GM21786 (cell line): ENCODE measurements at regions not wholly inside any gene's neighbourhood (a gene's known extent, or its start where the extent isn't known, plus 50 kb on each side); places are given as distances from the start of the nearest gene placed in this dataset.

Experiments used
- ATAC-seq: cut with Tn5 transposase; IDR thresholded peaks from one replicate; pipeline ENCODE4 v1.9.1; 2021; ENCODE audit not compliant: unreplicated experiment

DNA sequence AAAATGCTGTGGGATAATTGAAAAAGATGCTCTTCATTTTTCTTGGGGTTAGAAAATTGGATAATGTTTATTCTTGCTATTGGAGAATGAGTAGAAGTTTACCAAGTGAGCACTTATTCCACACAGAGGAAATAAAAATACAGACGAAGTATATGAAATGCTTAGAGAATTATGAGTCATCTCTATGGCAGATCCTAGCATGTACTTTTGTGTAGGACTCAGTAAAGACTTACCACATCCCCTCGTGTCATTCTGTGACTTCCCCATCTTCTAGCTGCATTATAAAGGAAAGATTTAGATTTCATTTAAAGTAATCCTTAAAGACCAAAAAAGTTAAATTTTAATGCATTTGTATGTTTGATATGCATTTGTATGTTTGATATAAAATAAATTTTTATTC is 685.6 kb downstream of the TBC1D32 start:
- no peak for ATAC-seq

DNA sequence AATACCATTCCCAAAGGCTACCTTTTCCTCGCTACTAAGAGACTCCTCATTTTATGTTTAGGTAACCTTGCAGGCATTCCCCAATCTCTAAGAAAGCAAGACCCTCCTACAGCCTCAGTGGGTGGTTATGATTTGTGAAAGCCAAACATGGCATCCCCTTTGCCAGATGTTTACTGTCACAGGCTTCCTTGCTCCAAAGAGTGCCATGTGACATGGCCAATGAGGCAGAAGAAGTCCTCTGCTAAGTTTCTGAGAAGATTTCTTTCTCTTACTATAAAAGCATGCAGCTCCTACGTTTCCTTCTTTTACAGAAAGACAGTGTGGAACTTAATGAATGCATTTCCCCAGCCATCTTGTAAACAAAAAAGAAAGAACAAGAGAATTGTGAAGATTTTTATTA is 688.2 kb downstream of the TBC1D32 start:
- ATAC-seq: no peak

DNA sequence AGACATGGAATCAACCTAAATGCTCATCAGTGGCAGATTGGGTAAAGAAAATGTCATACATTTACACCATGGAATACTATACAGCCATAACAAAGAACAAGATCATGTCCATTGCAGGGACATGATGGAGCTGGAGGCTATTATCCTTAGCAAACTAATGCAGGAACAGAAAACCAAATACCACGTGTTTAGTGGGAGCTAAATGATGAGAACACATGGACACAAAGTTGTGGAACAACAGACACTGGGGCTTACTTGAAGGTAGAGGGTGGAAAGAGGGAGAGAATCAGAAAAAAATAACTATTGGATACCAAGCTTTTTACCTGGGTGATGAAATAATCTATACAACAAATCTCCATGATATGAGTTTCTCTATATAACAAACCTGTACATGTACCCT is 701.3 kb downstream of the TBC1D32 start:
- ATAC-seq: no peak

DNA sequence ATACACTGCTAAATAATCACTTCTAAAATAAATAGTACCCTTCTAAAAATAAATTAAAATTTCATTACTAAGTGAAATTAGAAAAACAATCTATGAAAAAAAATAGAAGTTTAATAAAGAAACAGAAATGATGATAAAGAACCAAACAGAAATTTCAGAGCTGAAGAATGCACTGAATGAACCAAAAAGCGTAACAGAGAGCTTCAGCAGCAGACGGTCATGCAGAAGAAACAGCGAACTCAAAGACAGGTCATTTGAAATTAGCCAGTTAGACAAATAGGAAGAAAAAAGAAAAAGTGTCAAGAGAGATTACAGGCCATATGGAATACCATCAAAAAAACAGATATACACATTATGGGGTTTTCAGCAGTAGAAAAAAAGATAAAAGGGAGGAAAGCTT is 706.7 kb downstream of the TBC1D32 start:
- no peak for ATAC-seq

DNA sequence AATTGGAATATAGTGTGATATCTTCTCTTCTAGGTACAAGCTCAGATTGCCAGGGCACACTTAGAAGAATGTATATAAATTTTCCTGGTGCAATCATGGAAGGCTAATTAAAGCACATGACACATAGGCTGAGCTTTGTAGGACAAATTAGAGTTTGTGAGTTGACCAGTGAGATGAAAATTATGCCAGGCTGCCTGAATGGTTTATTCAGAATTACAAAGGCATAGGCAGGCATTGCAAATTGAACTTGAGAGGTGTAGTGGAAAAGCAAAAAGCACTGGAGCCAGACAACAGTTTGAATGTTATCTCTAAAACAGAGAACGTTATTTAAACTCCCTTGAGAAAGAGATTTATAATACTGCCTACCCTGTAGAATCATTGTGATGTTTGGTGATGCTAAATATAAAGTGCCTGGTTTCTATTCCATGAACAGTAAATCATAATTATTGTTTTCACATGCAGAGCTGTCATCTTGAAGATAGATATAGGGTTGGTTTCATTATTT is 712.1 kb downstream of the TBC1D32 start:
- no peak for ATAC-seq

DNA sequence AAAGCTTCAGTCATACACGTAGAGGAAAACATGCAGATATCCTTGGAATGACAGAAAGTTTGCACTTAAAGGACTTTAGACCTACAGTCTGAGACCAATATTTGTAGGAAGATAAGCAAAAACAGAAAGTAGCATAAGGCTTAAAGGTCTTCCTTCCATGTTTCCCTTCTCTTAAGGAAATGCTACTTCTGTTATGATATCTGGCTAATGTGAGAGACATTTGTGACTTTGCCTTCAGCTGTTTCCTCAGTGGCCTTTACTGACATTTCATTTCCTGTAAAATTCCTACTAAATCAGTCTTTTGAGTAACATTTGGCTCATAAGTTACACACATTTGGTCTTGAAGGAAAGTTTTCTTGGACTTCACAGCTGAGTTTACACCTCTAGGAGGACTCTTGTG is 713.4 kb downstream of the TBC1D32 start:
- ATAC-seq: no peak

DNA sequence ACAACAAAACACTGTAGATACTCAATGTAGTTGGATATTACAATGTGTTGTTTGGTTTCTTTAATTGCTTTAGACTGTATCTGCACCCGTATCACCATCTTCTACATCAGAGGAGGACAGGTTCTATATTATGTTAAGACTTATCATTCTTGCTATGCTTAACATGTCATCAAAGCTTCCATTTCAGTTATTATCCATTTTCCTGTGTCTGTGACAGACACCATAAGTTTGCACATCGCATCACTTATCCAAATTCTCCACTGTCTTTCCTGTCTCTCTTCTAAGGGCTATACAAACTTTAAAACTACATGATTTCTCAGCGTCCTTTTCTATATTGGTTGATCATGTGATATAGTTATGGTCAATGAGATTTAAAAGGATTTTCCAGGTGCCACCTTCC is 719.0 kb downstream of the TBC1D32 start:
- no peak for ATAC-seq

DNA sequence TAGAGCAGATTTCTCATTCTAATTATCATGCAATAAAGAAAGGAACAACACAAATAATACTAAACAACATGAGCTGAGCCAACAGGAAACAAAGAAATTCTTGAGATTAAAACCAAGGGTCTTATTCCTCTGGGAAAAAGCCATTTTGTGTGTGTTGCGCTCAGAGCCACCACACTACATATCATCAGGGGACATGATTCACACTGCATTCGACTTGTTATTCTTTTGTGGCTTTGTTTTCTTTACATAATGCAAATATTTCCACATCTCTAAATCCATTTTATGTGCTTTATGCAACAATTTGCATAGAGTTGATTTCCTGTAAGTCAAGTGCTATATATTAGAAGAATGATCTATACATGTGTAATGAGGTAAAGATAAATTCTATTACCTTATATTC is 719.6 kb downstream of the TBC1D32 start:
- ATAC-seq: no peak

DNA sequence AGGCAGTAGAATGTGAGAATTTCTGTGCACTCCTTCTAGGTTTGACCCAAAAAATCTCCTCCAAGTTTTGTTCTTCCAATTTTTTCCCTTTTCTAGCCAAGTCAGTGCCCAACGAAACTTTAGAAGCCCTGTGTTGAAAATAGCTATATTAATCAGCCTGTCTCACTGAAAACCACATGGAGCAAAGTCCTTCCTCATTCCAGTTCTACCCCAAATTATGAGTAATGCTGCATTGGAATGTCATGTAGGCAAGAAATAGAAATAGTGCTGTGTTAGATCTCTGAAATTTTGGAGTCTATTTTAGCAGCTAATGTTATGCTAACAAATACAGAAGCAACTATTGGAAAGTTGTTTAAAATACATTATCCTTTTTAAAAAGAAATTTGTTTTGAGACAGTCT is 725.5 kb downstream of the TBC1D32 start:
- ATAC-seq: no peak

DNA sequence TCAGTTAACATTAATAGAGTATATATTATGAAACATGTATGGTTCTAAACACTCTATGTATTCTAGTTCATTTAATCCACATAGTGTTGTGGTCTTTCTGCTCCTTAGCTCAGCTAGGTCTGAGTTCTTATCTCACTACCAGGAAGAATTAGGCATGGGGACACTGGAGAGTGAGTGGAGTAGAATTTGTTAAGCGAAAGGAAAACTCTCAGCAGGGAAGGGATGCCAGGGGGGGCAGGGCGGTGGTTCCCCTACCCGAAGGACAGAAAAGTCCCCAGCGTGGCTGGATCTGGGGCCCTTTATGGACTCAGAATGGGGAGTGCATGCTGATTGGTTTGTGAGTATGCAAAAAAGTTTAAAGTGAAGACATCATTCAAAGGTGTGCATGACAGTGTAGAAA is 727.5 kb downstream of the TBC1D32 start:
- ATAC-seq: no peak

DNA sequence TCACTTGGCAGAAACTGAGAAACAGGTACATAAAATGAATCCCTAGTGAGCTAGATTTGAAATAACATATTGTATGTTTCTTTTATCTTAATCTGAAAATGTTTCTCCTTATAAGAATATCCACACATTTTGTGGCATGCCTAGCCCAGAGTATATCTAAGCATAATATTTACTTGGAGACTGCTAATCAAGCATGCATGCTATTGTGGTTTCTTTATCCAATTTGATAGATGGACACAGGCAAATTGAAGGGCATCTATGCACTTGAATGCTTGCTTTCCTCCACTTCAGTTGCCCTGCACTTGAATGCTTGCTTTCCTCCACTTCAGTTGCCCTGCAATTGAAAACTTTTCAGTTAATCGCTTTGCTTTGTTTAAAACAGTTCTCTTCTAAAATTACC is 729.8 kb downstream of the TBC1D32 start:
- ATAC-seq: no peak

DNA sequence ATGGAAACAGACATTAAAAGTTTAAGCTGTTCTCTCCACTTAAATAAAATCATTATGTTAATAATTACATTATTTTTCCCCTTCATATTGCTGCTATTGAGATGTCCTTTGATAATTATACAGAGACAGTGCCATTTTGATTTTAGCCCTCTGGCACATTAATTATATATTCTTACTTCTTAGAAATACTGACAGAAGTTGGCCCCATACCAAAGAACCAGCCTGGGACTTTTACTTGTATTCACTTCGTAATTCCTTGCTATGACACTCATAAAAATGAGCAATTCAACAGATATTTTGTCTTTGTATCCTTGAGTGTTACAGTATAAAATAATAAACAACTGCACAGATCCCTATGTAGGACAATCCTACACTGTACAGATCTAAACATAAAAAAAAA is 743.7 kb downstream of the TBC1D32 start:
- ATAC-seq: no peak

DNA sequence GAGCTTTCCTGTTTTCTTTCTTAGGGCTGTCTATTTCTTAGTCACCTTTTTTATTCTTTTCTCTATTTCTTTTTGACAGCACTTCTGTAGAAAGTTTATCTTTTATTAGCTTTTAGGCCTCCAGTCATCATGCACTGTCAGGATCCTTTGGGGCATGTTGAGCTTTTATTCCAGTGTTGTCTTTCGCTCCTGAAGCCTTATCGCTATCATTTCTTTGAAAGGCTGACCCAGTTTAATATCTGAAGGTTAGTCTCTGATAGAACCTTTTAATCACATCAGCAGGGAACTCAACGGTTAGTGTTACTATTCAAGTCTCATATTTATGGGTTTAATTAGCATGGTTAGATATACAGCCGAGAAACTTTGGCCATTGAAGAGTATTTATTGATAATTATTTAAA is 745.9 kb downstream of the TBC1D32 start:
- ATAC-seq: no peak

DNA sequence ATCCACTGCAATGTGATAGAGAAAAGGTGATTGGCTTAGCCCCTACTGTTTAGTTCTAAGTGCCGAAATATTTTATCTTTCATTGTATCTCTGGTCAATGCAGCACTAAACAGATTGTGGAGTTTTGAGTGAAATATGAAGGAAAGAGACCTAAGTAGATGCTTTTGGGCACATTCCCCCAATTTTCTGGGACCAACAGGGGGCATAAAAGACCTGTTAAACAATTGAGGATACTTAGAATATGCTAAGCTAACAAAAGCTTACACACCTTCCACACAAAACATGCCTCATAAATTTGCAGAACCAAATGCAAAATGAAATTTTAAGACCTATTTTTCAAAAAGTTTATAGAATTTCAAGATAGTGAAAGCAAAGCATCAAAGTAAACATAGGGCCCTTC is 746.9 kb downstream of the TBC1D32 start:
- no peak for ATAC-seq

DNA sequence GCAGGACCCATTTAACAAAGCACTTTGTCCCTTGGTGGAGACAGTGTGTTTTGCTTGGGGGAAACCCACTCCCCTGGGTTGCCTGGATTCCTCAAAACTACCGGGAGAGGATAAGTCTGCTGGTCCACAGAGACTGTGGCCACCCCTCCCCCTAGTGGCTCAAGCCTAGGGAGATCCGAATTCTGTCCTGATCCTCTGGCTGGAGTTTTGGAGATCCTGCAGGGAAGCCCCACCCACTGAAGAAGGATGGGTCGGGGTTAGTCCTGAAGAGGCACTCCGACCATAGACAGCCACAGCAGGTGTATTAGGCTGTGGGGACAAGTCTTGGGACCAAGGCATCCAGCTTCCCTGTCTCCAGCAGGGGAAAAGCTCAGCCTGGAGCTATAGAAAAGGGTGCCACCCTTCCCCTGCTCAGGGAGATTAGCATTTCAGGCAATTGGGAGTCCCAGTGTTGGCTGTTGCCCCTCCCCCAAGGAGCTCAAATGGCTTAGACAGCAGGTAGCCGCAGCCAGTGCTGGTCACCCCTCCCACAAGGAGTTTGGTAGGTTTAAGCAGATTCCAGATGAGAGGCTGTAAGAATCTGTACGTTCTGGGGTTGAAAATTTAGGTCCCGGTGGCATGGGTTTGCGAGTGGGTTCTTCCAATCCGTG is 750.0 kb downstream of the TBC1D32 start:
- no peak for ATAC-seq

DNA sequence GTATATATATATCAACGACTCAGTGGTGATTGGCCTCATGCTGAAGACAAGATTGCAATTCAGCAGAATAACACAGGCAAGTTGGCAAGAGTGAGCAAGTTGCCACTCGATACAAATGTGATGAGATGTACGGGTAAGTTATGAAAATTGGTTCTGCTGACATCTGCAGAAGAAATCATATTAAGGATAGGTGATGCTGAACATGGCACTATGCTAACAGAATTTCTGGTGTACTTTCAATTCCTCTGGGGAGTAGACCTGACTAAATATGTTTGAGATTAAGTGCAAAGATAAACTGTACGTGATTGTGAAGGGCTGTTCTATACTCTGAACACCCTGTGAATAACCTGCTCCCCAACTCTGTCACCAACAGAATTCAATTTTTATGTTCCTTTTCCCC is 758.2 kb downstream of the TBC1D32 start:
- ATAC-seq: no peak

DNA sequence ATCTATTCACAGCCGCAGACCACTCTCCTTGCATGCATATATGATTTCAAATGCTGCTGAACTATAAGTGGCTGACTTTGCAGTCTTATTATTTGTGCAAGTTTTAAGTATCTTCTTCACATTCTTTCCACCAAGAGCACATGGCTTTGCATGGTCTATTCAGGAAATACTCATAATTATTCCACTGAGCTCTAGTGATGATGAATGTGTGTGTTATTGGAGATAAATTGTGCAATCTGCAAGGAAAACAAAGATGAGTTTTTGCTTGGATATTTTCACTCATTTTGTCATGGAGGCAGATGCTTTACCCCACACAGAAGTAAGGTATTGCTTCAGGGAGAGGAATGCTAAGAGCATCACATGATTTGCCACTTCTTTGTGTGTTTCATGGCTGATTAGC is 764.6 kb downstream of the TBC1D32 start:
- no peak for ATAC-seq

DNA sequence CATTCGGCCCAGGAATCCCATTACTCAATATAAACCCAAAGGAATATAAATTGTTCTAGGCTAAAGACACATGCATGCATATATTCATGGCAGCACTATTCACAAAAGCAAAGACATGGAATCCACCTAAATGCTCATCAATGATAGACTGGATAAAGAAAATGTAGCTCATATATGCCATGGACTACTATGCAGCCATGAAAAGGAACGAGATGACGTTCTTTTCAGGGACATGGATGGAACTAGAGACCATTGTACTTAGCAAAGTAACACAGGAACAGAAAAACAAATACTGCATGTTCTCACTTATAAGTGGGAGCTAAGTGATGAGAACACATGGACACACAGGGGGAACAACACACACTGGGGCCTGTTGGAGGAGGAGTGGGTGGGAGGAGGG is 769.5 kb downstream of the TBC1D32 start:
- ATAC-seq: no peak

DNA sequence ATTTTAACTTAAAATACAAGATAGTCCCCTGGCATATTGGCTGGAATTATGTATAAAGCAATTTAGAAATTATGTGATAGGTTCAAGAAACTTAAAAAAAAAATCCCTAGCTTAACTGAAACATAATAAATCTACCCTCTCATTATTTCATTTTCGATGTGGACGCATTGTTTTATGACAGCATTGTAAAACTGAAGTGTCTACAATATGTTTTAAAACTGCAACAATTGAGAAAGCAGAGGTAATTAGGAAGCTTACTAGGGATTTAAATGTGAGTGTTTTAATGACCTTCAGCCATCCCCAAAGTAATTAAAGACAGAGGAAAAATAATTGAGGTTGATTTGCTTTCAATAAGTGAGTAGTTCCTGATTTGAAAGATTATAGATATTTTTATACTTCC is 776.0 kb downstream of the TBC1D32 start:
- no peak for ATAC-seq

DNA sequence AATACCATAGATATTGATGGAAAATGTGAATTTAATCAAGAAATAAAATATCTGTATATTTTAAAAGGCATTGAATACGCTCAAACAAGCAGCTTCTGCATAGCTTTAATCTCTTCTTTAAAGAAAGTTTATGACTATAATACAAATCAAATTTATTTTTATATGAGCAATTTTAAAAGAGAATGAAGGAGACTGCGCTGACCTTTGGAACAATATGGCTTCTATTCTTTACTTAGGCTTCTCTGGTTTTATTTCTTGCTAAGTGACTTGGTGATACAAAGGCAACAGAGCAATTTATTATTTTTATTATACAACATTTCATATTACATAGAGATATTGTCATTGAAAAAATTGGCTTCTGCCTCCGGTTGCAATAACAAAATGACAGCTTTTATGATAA is 776.7 kb downstream of the TBC1D32 start:
- no peak for ATAC-seq

DNA sequence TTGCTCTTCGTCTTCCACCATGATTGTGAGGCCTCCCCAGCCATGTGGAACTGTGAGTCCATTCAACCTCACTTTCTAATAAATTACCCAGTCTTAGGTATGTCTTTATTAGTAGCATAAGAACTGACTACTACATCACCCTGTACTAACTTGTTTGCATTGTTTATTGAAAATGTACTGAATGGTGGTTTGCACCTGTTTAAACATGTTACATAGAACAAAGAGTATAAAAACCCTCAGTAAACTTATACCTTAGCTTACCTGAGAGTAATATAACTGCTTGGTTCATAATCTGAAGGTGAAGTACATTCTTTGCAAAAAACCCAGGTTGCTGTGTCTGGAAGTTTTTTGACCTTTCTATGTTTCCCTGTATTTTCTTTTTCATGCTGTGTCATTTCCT is 777.8 kb downstream of the TBC1D32 start:
- no peak for ATAC-seq

DNA sequence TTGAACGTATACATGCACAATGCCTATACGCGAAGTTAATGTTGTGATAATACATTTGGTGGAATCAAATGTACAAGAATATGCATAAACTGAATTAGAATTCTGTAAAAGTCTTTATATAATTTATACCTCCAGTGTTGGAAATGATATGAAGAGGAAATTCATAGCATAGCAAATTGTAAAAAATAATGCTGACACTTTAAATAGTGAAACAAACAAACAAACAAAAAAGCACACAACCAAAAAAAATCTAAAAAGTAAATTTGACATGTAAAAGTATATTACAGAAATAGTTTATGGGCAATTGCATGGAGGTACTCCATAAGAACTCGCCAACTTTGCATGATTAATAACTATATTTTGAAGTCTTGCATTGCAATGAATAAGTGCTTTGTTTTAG is 780.9 kb downstream of the TBC1D32 start:
- ATAC-seq: no peak

DNA sequence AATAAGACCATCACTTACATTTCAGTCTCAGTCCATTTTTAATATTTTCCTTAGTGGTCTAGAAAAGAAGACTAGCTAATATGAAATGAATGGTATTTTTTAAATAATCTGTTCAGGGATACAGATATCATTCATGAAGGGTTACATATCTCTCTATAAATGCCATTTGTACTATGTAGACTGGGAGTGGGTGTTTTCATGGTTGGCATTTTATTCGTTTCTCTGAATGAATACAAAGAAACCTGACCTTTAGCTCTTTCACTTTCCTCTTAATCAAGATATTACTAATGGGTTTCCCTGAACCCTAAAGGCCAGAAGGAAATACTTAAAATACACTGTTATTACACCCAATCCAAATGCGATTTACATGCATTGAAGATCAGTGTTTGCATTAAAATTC is 788.9 kb downstream of the TBC1D32 start:
- no peak for ATAC-seq

DNA sequence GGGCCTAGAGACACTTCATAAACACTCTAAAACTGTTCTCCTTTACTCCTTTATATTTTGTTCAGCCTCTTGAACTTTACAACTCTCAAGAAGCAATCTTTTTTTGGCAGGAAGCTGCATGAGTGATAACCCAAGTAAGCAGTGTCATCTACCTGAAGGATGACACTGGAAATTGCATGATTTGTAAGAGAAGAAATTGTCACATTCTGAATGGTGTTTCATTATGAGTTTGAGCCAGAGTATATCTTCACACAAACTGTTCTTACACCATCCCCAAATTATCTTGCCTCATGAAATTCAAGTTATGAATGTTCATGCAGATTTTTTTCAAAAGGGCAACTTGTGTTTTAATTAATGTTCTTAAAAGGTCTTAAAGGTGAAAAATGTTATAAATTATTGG is 799.3 kb downstream of the TBC1D32 start:
- no peak for ATAC-seq
